Thoracic aorta (tissue), 2 donors: ENCODE measurements at regions not wholly inside any gene's neighbourhood (a gene's known extent, or its start where the extent isn't known, plus 50 kb on each side); places are given as distances from the start of the nearest gene placed in this dataset.

ENCODE experiments used
- ATAC-seq: fragments of 150-250 bp; one replicate; pipeline ENCODE4 v1.8.0; 2017; ENCODE audit warnings: low read depth; ENCODE audit not compliant: insufficient number of reproducible peaks, low FRiP score
- DNase-seq: peaks from one replicate; pipeline ENCODE4 v3.0.0-alpha.2; 2020; ENCODE audit warnings: low spot score
- H3K27ac ChIP-seq, 2 donors: fragments of 200-600 bp; sonication (generic); 1 replicate in 1 of 2; 2 replicates in 1 of 2; pipeline ENCODE4 v1.5.1; 2016; ENCODE audit warnings: mild to moderate bottlenecking in 2 of 2, moderate library complexity in 2 of 2
- H3K27me3 ChIP-seq: fragments of 200-600 bp; sonication (generic); replicated peaks from 2 replicates; pipeline ENCODE4 v1.6.0; 2016; ENCODE audit warnings: mild to moderate bottlenecking; ENCODE audit not compliant: insufficient read depth
- H3K36me3 ChIP-seq: fragments of 200-600 bp; sonication (generic); one replicate; pipeline ENCODE4 v1.5.1; 2016
- H3K4me1 ChIP-seq, 2 donors: fragments of 200-600 bp; sonication (generic); 1 replicate in 1 of 2; 2 replicates in 1 of 2; pipeline versions ENCODE4 v1.5.1 to v1.6.0; 2016; ENCODE audit warnings: low read depth in 2 of 2, mild to moderate bottlenecking in 1 of 2; ENCODE audit not compliant: control insufficient read depth in 1 of 2
- H3K4me3 ChIP-seq: fragments of 200-600 bp; sonication (generic); 2 replicates; pipeline ENCODE4 v1.5.1; 2016; ENCODE audit warnings: mild to moderate bottlenecking
- H3K9me3 ChIP-seq: fragments of 200-600 bp; sonication (generic); 2 replicates; pipeline ENCODE4 v1.5.1; 2016
- CTCF ChIP-seq: fragments of 200-600 bp; sonication (generic); IDR thresholded peaks from one replicate; pipeline ENCODE4 v1.5.1; 2019; ENCODE audit warnings: antibody characterized with exemption

- H3K27me3 ChIP-seq, result no peaks in the 10 kb centered on the region
- no peaks in the 10 kb centered on the region for H3K4me1 ChIP-seq
- no peak overlapping the region for H3K27ac ChIP-seq
- H3K9me3 ChIP-seq, result no peaks in the 10 kb centered on the region
- no peaks in the 10 kb centered on the region for H3K36me3 ChIP-seq
- no peak for TF ChIP-seq CTCF
- ATAC-seq (no peak), DNase-seq (no peak)
- H3K4me3 ChIP-seq, result no peak overlapping the region
Observed at GRCh38 chr12:30104971-30105370, 321.2 kb upstream of the TMTC1 start.

- TF ChIP-seq CTCF, result no peak
- DNase-seq (no peak), ATAC-seq (no peak)
- Histone ChIP-seq H3K27me3 (no peaks in the 10 kb centered on the region), H3K4me1 (no peaks in the 10 kb centered on the region), H3K27ac (no peak overlapping the region), H3K9me3 (no peaks in the 10 kb centered on the region), H3K4me3 (no peak overlapping the region), H3K36me3 (no peaks in the 10 kb centered on the region)
Observed at GRCh38 chr12:30100741-30101140, 317.0 kb upstream of the TMTC1 start.

GRCh38 chr12:30098677-30099076 is 314.9 kb upstream of the TMTC1 start:
- no peak for TF ChIP-seq CTCF
- DNase-seq (no peak), ATAC-seq (no peak)
- Histone ChIP-seq H3K4me3 (no peak overlapping the region), H3K9me3 (no peaks in the 10 kb centered on the region), H3K36me3 (no peaks in the 10 kb centered on the region), H3K4me1 (no peaks in the 10 kb centered on the region), H3K27me3 (no peaks in the 10 kb centered on the region), H3K27ac (no peak overlapping the region)

GRCh38 chr12:30095511-30095910 is 311.8 kb upstream of the TMTC1 start:
- H3K9me3 ChIP-seq, result no peaks in the 10 kb centered on the region
- no peaks in the 10 kb centered on the region for H3K4me1 ChIP-seq
- no peak overlapping the region for H3K27ac ChIP-seq
- ATAC-seq, result no peak
- no peaks in the 10 kb centered on the region for H3K36me3 ChIP-seq
- TF ChIP-seq CTCF, result no peak
- no peaks in the 10 kb centered on the region for H3K27me3 ChIP-seq
- DNase-seq, result no peak
- no peak overlapping the region for H3K4me3 ChIP-seq

GRCh38 chr12:30092983-30093617 is 309.4 kb upstream of the TMTC1 start:
- no peak overlapping the region for H3K27ac ChIP-seq
- no peaks in the 10 kb centered on the region for H3K9me3 ChIP-seq
- no peak for TF ChIP-seq CTCF
- H3K4me3 ChIP-seq, result no peak overlapping the region
- no peaks in the 10 kb centered on the region for H3K36me3 ChIP-seq
- DNase-seq, result no peak
- no peak for ATAC-seq
- H3K4me1 ChIP-seq, result no peaks in the 10 kb centered on the region
- no peaks in the 10 kb centered on the region for H3K27me3 ChIP-seq
